Bronchial epithelial cell (primary cell): ENCODE measurements at regions not wholly inside any gene's neighbourhood (a gene's known extent, or its start where the extent isn't known, plus 50 kb on each side); places are given as distances from the start of the nearest gene placed in this dataset.

Experiments used
- DNase-seq: peaks from one replicate; pipeline ENCODE4 v3.0.0-alpha.2; 2010; ENCODE audit warnings: low read depth
- FAIRE-seq: peaks from 2 replicates; lab custom pipeline; 2011; peaks lifted over from hg19 to GRCh38; lab: Jason Lieb, UNC
- H3K27me3 ChIP-seq: 2 replicates; pipeline ENCODE4 v1.5.1; 2011; ENCODE audit warnings: low read length; ENCODE audit not compliant: control insufficient read depth, insufficient read depth
- H3K36me3 ChIP-seq: 2 replicates; pipeline ENCODE4 v1.5.1; 2011; ENCODE audit warnings: low read length; ENCODE audit not compliant: control insufficient read depth, insufficient read depth
- H3K4me3 ChIP-seq: 2 replicates; pipeline ENCODE4 v1.5.1; 2011; ENCODE audit warnings: mild to moderate bottlenecking, low read depth, low read length, control low read depth
- CTCF ChIP-seq: IDR thresholded peaks from 2 replicates; pipeline ENCODE4 v1.5.1; 2011; ENCODE audit warnings: mild to moderate bottlenecking, moderate library complexity, low read length, control low read depth, inconsistent platforms; ENCODE audit not compliant: insufficient read depth, severe bottlenecking

- TF ChIP-seq CTCF, result no peak
- DNase-seq (no peak), FAIRE-seq (no peak)
- Histone ChIP-seq H3K27me3 (no peaks in the 10 kb centered on the region), H3K4me3 (no peak overlapping the region), H3K36me3 (no peaks in the 10 kb centered on the region)
Measured at GRCh38 chr2:195009202-195009601, 647.8 kb upstream of the SLC39A10 start.

GRCh38 chr2:195006856-195007255 is 650.2 kb upstream of the SLC39A10 start:
- Histone ChIP-seq H3K36me3 (no peaks in the 10 kb centered on the region), H3K4me3 (no peak overlapping the region), H3K27me3 (no peaks in the 10 kb centered on the region)
- FAIRE-seq (no peak), DNase-seq (no peak)
- TF ChIP-seq CTCF, result no peak

- Histone ChIP-seq H3K27me3 (no peaks in the 10 kb centered on the region), H3K36me3 (no peaks in the 10 kb centered on the region), H3K4me3 (no peak overlapping the region)
- FAIRE-seq, result no peak
- no peak for TF ChIP-seq CTCF
- DNase-seq, result no peak
Measured at GRCh38 chr2:195003881-195004471, 653.0 kb upstream of the SLC39A10 start.

- FAIRE-seq, result no peak
- no peaks in the 10 kb centered on the region for H3K36me3 ChIP-seq
- H3K4me3 ChIP-seq, result no peak overlapping the region
- TF ChIP-seq CTCF, result no peak
- DNase-seq, result no peak
- no peaks in the 10 kb centered on the region for H3K27me3 ChIP-seq
Measured at GRCh38 chr2:195001924-195002323, 655.1 kb upstream of the SLC39A10 start.

GRCh38 chr2:194999771-195000170 is 657.3 kb upstream of the SLC39A10 start:
- Histone ChIP-seq H3K36me3 (no peaks in the 10 kb centered on the region), H3K27me3 (no peaks in the 10 kb centered on the region), H3K4me3 (no peak overlapping the region)
- TF ChIP-seq CTCF, result no peak
- FAIRE-seq (no peak), DNase-seq (no peak)

GRCh38 chr2:194992648-194993047 is 664.4 kb upstream of the SLC39A10 start:
- no peak for FAIRE-seq

More at GRCh38 chr2:194992648-194993047, 664.4 kb upstream of the SLC39A10 start:
- Histone ChIP-seq H3K27me3 (no peaks in the 10 kb centered on the region), H3K36me3 (no peaks in the 10 kb centered on the region), H3K4me3 (no peak overlapping the region)
- TF ChIP-seq CTCF, result no peak
- no peak for DNase-seq
